Pancreas (tissue), 10 donors: ENCODE measurements at regions not wholly inside any gene's neighbourhood (a gene's known extent, or its start where the extent isn't known, plus 50 kb on each side); places are given as distances from the start of the nearest gene placed in this dataset.

Source experiments
- ATAC-seq, 4 donors: fragments of 200-7000 bp; cut with Tn5 transposase; one replicate each; pipeline versions ENCODE4 v1.8.0 to v1.9.1; 2020; ENCODE audit warnings: mild to moderate bottlenecking in 4 of 4, moderate library complexity in 4 of 4
- DNase-seq, 6 donors: peaks; one replicate each; pipeline ENCODE4 v3.0.0-alpha.2; 2020
- FAIRE-seq: peaks from 2 replicates; lab custom pipeline; 2012; peaks lifted over from hg19 to GRCh38; lab: Jason Lieb, UNC
- H3K27ac ChIP-seq, 4 donors: fragments of 200-600 bp; sonication (generic); 1 replicate in 3 of 4; 2 replicates in 1 of 4; pipeline versions ENCODE4 v1.5.0 to v1.8.0; 2020
- H3K27me3 ChIP-seq, 4 donors: fragments of 200-600 bp; one replicate each; pipeline ENCODE4 v1.8.0; 2021
- H3K36me3 ChIP-seq, 3 donors: fragments of 200-600 bp; sonication (generic) in 1 of 3; one replicate each; pipeline versions ENCODE4 v1.5.0 to v1.8.0; 2020 to 2021
- H3K4me1 ChIP-seq, 3 donors: fragments of 200-600 bp; one replicate each; pipeline ENCODE4 v1.8.0; 2021
- H3K4me3 ChIP-seq, 4 donors: fragments of 200-600 bp; sonication (generic) in 2 of 4; one replicate each; pipeline versions ENCODE4 v1.5.0 to v1.8.0; 2020 to 2021
- H3K9me3 ChIP-seq, 4 donors: fragments of 200-600 bp; one replicate each; pipeline ENCODE4 v1.8.0; 2021
- CTCF ChIP-seq, 4 donors: fragments of 200-600 bp; sonication (generic) in 3 of 4; IDR thresholded peaks; one replicate each; pipeline versions ENCODE4 v1.5.0 to v1.8.0; 2021; ENCODE audit warnings: antibody characterized with exemption in 4 of 4
- WGBS, 2 donors: extraction: QIAGEN DNeasy Blood & Tissue Kit; methylation state at CpG; one replicate each; pipeline ENCODE4 v1.1.7; 2013; 5-methylcytosine and 5-hydroxymethylcytosine counted together
- intact Hi-C, 3 donors: fragments of 100-400 bp; cut with DNase I; formaldehyde crosslinking; loops; one replicate each; pipeline versions ENCODE4 v1.11.1 to v1.14.2; 2022
- donor health status: healthy with polysubstance abuse.
- donor health status: DM: no; HTN: no; CAD: no; lungs with moderate emphysema.
- donor health status: DM: no; HTN: no; CAD: no.
- donor health status: control.
- donor health status: control.
- donor health status: Bipolar disorder and iron deficiency.
- donor health status: DM: yes; HTN: yes; CAD: no.
- donor health status: DM: no; HTN: no; CAD: no.
- donor health status: DM: no; HTN: no; CAD: no.
- donor health status: DM: yes; HTN: yes; CAD: no.

GRCh38 chr6:9938801-9939200 lies 476.1 kb downstream of the TFAP2A start:
- no peaks in the 10 kb centered on the region for H3K36me3 ChIP-seq
- peaks cover 0 to 5% (median 0%) of the 10 kb centered on the region in 3 donors for H3K4me1 ChIP-seq
- WGBS, 2 donors = 80 to 82% methylated on average over 7 of the region's 7 CpGs
- intact Hi-C loops = no loop called here
- TF ChIP-seq CTCF (IDR thresholded peaks at IDR 0.05) = no peak
- H3K27ac ChIP-seq = no peak overlapping the region
- H3K4me3 ChIP-seq = no peak overlapping the region
- no peaks in the 10 kb centered on the region for H3K9me3 ChIP-seq
- no peak for ATAC-seq
- DNase-seq = no peak
- FAIRE-seq = no peak
- no peaks in the 10 kb centered on the region for H3K27me3 ChIP-seq

GRCh38 chr6:9937031-9937763 lies 477.7 kb downstream of the TFAP2A start:
- Histone ChIP-seq H3K27ac (no peak overlapping the region), H3K36me3 (no peaks in the 10 kb centered on the region), H3K4me1 (peaks cover 0 to 5% (median 0%) of the 10 kb centered on the region in 3 donors), H3K27me3 (no peaks in the 10 kb centered on the region), H3K4me3 (no peak overlapping the region), H3K9me3 (no peaks in the 10 kb centered on the region)
- FAIRE-seq (no peak), ATAC-seq (peak in 2 of 4 donors; percentile 44 to 65), DNase-seq (no peak)
- no peak for TF ChIP-seq CTCF (IDR thresholded peaks at IDR 0.05)
- intact Hi-C loops = no loop called here
- 68 to 75% methylated on average over 13 of the region's 13 CpGs for WGBS, 2 donors

DNA sequence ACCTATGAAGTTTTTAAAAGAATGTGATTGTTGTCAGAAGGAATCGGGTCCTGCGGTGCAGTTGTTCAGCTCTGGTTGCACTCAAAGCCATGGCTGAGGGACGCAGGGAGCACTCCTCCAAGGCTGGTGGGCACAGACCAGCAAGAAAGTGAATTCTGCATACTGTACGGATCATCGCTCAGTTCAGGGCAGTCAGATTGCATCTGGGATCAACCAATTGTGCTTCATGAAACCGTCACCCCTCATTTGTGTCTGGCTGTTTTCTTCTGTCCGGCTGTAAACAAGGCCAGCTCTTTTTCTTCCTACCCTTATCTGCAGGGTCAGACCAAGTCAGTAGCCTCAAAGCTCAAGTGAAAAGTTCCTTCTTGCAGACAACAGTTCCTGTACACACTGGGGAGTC lies 478.3 kb downstream of the TFAP2A start:
- WGBS, 2 donors = 80 to 82% methylated on average over 7 of the region's 7 CpGs
- no peak for FAIRE-seq
- intact Hi-C loops = no loop called here
- Histone ChIP-seq H3K27me3 (no peaks in the 10 kb centered on the region), H3K36me3 (no peaks in the 10 kb centered on the region), H3K9me3 (no peaks in the 10 kb centered on the region), H3K4me3 (no peak overlapping the region), H3K4me1 (peaks cover 0 to 5% (median 0%) of the 10 kb centered on the region in 3 donors), H3K27ac (no peak overlapping the region)
- TF ChIP-seq CTCF (IDR thresholded peaks at IDR 0.05) = no peak
- ATAC-seq = no peak
- DNase-seq = no peak

DNA sequence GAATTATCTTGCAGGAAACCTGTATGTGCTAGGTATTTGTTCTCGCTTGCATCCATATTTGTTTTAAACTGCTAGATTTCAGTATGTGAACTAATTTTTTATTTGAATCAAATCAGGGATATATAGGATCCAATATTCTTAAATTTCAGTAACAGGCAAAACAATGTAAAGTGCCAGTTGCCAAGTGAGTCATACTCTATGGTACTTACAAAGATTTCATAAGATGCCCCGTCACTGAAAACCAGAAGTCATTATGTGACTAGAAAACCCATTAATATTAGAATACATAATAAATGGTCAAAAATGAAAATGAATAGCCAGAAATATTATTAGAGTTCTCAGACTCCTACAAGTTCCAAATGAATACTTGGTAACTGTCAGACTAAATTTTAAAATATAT lies 481.2 kb downstream of the TFAP2A start:
- Histone ChIP-seq H3K4me3 (no peak overlapping the region), H3K36me3 (no peaks in the 10 kb centered on the region), H3K4me1 (peaks cover 0 to 5% (median 0%) of the 10 kb centered on the region in 3 donors), H3K27ac (no peak overlapping the region), H3K27me3 (no peaks in the 10 kb centered on the region), H3K9me3 (no peaks in the 10 kb centered on the region)
- no peak for TF ChIP-seq CTCF (IDR thresholded peaks at IDR 0.05)
- WGBS, 2 donors = 89 to 94% methylated on average over 2 of the region's 2 CpGs
- intact Hi-C loops = no loop called here
- FAIRE-seq (no peak), DNase-seq (no peak), ATAC-seq (no peak)

- H3K27ac ChIP-seq = no peak overlapping the region
- ATAC-seq (no peak), DNase-seq (no peak), FAIRE-seq (no peak)
- WGBS, 2 donors = 93 to 96% methylated on average over 1 of the region's 1 CpG
- no peak overlapping the region for H3K4me3 ChIP-seq
- intact Hi-C loops = no loop called here
- no peaks in the 10 kb centered on the region for H3K27me3 ChIP-seq
- no peaks in the 10 kb centered on the region for H3K9me3 ChIP-seq
- H3K4me1 ChIP-seq = no peaks in the 10 kb centered on the region
- no peak for TF ChIP-seq CTCF (IDR thresholded peaks at IDR 0.05)
- no peaks in the 10 kb centered on the region for H3K36me3 ChIP-seq
These were observed 487.6 kb downstream of the TFAP2A start for GRCh38 chr6:9927275-9927674.
